ENCODE measurements at regions not wholly inside any gene's neighbourhood (a gene's known extent, or its start where the extent isn't known, plus 50 kb on each side); places are given as distances from the start of the nearest gene placed in this dataset.
"Not testable (repeated sequence)": the region's sequence is repeated elsewhere in the genome, so short reads cannot be mapped to it uniquely, and the experiment has no call there.

DNA sequence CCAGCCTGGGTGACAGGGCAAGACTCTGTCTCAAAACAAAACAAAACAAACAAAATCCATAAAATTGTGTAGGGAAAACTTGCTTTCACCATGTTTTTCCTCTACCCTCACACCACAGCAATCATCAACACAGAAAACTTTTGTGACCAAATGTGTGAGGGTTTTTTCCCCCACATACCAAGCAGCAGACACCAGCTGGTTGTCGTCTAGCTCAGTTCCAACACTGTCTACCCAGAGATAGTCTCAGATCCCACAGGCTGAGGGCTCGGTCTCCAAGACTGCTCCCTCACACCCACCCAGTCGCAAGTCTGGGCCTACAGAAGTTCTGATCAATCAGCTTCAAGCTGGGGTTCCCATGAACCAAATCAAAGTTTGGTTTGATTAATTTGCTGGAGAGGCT is 322.4 kb upstream of the MAGI2 start:
- no peak for DNase-seq

- DNase-seq, result no peak
Measured at GRCh38 chr7:79774150-79774549, 320.7 kb upstream of the MAGI2 start.

- no peak for DNase-seq
Measured at GRCh38 chr7:79770970-79771369, 317.5 kb upstream of the MAGI2 start.

- no peak for DNase-seq
Measured at GRCh38 chr7:79770063-79770462, 316.6 kb upstream of the MAGI2 start.

DNA sequence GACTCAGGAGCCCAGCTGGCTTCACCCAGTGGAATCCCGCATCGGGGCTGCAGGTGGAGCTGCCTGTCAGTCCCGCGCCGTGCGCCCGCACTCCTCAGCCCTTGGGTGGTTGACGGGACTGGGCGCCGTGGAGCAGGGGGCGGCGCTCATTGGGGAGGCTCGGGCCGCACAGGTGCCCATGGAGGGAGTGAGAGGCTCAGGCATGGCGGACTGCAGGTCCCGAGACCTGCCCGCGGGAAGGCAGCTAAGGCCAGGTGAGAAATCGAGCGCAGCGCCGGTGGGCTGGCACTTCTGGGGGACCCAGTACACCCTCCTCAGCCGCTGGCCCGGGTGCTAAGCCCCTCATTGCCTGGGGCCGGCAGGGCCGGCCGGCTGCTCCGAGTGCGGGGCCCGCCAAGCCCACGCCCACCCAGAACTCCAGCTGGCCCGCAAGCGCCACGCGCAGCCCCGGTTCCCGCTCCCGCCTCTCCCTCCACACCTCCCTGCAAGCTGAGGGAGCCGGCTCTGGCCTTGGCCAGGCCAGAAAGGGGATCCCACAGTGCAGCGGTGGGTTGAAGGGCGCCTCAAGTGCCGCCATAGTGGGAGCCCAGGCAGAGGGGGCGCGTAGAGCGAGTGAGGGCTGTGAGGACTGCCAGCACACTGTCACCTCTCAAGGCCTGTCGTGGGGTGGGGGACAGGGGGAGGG is 314.6 kb upstream of the MAGI2 start:
- DNase-seq, result not testable (repeated sequence)

- not testable (repeated sequence) for DNase-seq
Measured at GRCh38 chr7:79767192-79767591, 313.7 kb upstream of the MAGI2 start.

- no peak for DNase-seq
Measured at GRCh38 chr7:79761876-79762429, 308.5 kb upstream of the MAGI2 start.

- DNase-seq, result not testable (repeated sequence)
Measured at GRCh38 chr7:79750941-79751340, 297.5 kb upstream of the MAGI2 start.

GRCh38 chr7:79749856-79750255 is 296.4 kb upstream of the MAGI2 start:
- no peak for DNase-seq

DNA sequence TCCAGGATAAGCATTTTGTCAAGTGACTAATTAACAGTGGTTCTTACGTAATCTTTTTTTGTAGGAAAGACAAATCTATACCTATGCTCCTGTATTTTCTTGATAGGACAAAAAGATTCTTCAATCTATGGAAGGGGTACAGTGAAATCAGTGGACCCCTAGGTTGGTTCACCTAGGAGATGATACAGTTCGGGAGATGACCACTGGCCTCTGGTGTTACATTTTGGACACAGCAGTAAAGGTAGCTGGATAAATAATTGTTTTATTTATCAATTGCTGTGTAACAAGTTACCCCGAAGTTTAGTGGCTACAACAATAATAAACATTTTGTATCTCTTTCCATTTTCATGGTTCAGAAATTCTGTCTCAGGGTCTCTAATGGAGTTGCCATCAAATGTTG is 288.2 kb upstream of the MAGI2 start:
- DNase-seq, result no peak

DNA sequence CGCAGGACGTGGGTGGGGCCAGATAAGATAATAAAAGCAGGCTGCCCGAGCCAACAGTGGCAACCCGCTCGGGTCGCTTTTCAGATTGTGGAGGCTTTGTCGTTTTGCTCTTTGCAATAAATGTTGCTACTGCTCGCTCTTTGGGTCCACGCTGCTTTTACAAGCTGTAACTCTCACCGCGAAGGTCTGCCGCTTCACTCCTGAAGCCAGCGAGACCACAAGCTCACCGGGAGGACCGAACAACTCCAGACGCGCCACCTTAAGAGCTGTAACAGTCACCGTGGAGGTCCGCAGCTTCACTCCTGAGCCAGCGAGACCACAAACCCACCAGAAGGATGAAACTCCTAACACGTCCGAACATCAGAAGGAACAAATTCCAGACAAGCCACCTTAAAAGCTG is 286.6 kb upstream of the MAGI2 start:
- DNase-seq, result no peak

DNA sequence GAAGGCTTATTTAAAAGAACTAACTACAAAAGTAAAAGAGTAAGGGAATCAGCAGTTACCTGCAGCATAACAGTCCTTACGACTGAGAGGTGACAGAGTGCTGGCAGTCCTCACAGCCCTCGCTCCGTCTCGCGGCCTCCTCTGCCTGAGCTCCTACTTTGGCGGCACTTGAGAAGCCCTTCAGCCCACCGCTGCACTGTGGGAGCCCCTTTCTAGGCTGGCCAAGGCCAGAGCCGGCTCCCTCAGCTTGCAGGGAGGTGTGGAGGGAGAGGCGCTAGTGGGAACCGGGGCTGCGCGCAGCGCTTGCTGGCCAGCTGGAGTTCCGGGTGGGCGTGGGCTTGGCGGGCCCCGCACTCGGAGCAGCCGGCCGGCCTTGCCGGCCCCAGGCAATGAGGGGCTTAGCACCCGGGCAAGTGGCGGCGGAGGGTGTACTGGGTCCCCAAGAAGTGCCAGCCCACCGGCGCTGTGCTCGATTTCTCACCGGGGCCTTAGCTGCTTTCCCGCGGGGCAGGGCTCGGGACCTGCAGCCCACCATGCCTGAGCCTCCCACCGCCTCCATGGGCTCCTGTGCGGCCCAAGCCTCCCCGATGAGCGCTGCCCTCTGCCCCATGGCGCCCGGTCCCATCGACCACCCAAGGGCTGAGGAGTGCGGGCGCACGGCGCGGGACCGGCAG is 285.7 kb upstream of the MAGI2 start:
- not testable (repeated sequence) for DNase-seq

- DNase-seq, result no peak
Measured at GRCh38 chr7:79736418-79736817, 283.0 kb upstream of the MAGI2 start.

- DNase-seq, result no peak
Measured at GRCh38 chr7:79735012-79735411, 281.5 kb upstream of the MAGI2 start.

DNA sequence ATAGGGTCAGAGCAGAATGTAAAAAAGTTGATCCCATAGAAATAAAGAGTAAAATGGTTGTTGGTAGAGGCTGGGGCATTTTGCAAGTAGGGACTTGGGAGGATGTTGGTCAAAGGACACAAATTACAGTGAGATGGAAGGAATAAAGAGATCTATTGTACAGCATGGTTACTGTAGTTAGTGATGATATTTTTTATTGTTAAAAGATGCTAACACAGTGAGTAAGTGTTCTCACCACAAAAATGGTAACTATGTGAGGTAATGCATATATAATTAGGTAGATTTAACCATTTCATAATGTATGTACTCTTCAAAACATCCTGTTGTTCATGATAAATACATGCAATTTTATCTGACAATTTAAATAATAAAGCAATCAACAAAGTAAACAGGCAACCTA is 280.7 kb upstream of the MAGI2 start:
- no peak for DNase-seq

DNA sequence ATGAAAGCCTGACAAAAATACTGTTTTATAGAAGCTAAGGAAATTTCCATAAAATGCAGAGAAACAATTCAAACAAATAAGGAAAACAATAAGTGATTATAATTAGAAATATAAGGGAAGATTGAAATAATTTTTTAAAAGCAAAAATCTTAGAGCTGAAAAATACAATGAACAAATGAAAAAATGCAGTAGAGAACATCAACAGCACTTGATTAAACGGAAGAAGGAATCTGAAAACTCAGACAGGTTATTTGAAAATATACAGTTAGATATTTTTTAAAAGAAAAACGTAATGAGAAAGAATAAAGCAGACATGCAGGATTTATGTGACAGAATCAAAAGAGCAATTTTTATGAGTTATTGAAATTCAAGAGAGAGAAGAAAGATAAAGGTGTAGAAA is 279.1 kb upstream of the MAGI2 start:
- DNase-seq, result no peak

GRCh38 chr7:79730971-79731370 is 277.5 kb upstream of the MAGI2 start:
- no peak for DNase-seq

DNA sequence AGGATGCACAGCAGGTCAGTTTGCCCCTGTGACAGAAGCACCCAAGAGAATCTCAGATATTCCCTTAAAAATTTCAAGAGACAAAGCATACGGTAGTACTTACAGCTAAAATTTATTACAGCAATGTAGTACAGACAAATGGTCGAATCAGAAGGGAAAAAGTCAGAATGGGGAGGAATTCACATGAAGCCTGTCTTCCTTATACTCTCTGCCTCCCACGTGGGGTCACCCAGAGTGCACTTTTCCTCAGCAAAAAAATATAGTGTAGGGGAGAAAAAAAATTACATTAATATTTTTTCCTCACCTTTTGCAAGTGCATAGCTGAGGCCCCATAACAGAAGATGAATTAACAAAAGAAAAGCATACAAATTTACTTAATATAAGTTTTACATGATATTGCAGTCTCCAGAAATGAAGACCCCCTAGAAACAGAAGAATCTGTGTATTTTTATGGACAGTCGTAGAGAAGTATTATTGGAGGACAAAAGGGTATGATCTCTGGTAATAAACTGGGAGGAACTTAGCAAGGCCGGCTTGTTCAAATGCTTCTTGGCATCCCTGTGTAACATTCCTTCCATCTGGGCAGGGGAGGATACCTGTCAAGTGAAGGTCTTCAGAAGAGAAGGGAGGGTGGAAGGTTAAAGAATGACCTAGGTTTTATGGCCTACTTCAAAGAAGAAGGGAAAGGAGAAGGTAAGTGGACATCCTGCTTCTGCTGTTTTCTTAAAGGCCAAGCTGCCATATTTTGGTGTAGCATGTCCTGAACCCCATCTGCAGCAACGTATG is 270.6 kb upstream of the MAGI2 start:
- DNase-seq, result no peak

GRCh38 chr7:79722217-79722616 is 268.8 kb upstream of the MAGI2 start:
- no peak for DNase-seq

GRCh38 chr7:79719216-79719615 is 265.7 kb upstream of the MAGI2 start:
- no peak for DNase-seq

- no peak for DNase-seq
Measured at GRCh38 chr7:79716329-79716728, 262.9 kb upstream of the MAGI2 start.

- no peak for DNase-seq
Measured at GRCh38 chr7:79714081-79714480, 260.6 kb upstream of the MAGI2 start.

- DNase-seq, result no peak
Measured at GRCh38 chr7:79713276-79713675, 259.8 kb upstream of the MAGI2 start.

DNA sequence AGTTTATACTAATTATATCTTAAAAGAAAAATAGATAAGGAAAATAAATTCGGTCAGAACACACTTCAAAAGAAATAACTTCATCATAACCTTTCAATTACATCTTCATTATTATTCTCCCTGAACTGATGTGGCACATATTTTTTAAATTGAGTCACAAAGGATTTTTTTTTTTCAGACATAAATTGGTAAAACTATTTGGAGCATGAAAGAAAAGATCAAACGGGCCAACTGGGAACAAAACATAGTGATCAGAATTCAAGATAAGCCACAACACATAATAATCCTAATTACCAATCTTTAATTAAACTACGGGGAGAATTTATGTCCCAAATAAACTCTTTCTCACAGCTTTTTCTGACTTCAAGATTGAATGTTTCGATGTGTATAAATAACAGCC is 258.2 kb upstream of the MAGI2 start:
- no peak for DNase-seq

Data from right forelimb (tissue), 1 donor.